ENCODE measurements at regions not wholly inside any gene's neighbourhood (a gene's known extent, or its start where the extent isn't known, plus 50 kb on each side); places are given as distances from the start of the nearest gene placed in this dataset.
"Not testable (repeated sequence)": the region's sequence is repeated elsewhere in the genome, so short reads cannot be mapped to it uniquely, and the experiment has no call there.

- Histone ChIP-seq H3K27me3 (replicated peaks; ENCODE audit: control insufficient read depth, insufficient read depth, low read length) (no peaks in the 10 kb centered on the region; the same call in 1 of the 2 replicates), H3K9me3 (peaks cover 5% of the 10 kb centered on the region; the same call in 1 of the 2 replicates), H3K36me3 (ENCODE audit: control insufficient read depth, insufficient read depth, low read length) (no peaks in the 10 kb centered on the region), H3K4me3 (ENCODE audit: low read depth, low read length) (no peak overlapping the region), H3K4me1 (no peaks in the 10 kb centered on the region)
- Mint-ChIP-seq H3K9me3 (ENCODE audit: unreplicated experiment) (no peaks in the 10 kb centered on the region), H3K27me3 (ENCODE audit: insufficient read depth, unreplicated experiment) (no peaks in the 10 kb centered on the region), H3K4me1 (ENCODE audit: low read depth, unreplicated experiment) (no peaks in the 10 kb centered on the region), H3K36me3 (ENCODE audit: insufficient read depth, unreplicated experiment) (no peaks in the 10 kb centered on the region), H3K4me3 (ENCODE audit: unreplicated experiment) (no peak overlapping the region), H3K27ac (ENCODE audit: unreplicated experiment) (no peak overlapping the region)
- ChIA-PET CTCF (no interaction called here), POLR2A (no interaction called here)
- no peak for TF ChIP-seq CTCF (IDR thresholded peaks at IDR 0.05; ENCODE audit: insufficient read depth in 1 of 2, low read depth in 1 of 2, low read length in 1 of 2, severe bottlenecking in 1 of 2, unreplicated experiment in 1 of 2)
- intact Hi-C loops (cut with micrococcal nuclease; ENCODE audit: unreplicated experiment), result no loop called here
- no TSS peak for BruUV-seq (replicated peaks)
- no peak for DNase-seq
These were observed 226.1 kb upstream of the SHH start for GRCh38 chr7:156038345-156038744.

- ChIA-PET CTCF (no interaction called here), POLR2A (no interaction called here)
- no TSS peak for BruUV-seq (replicated peaks)
- intact Hi-C loops (cut with micrococcal nuclease; ENCODE audit: unreplicated experiment), result no loop called here
- DNase-seq, result no peak
- Mint-ChIP-seq H3K4me1 (ENCODE audit: low read depth, unreplicated experiment) (no peaks in the 10 kb centered on the region), H3K27me3 (ENCODE audit: insufficient read depth, unreplicated experiment) (no peaks in the 10 kb centered on the region), H3K36me3 (ENCODE audit: insufficient read depth, unreplicated experiment) (no peaks in the 10 kb centered on the region), H3K27ac (ENCODE audit: unreplicated experiment) (no peak overlapping the region), H3K9me3 (ENCODE audit: unreplicated experiment) (peaks cover 16% of the 10 kb centered on the region), H3K4me3 (ENCODE audit: unreplicated experiment) (no peak overlapping the region)
- H3K36me3 ChIP-seq (ENCODE audit: control insufficient read depth, insufficient read depth, low read length), result no peaks in the 10 kb centered on the region
- H3K4me1 ChIP-seq, result no peaks in the 10 kb centered on the region
- TF ChIP-seq CTCF (IDR thresholded peaks at IDR 0.05; ENCODE audit: insufficient read depth in 1 of 2, low read depth in 1 of 2, low read length in 1 of 2, severe bottlenecking in 1 of 2, unreplicated experiment in 1 of 2), result no peak
- peaks cover 7% of the 10 kb centered on the region; the same call in 1 of the 2 replicates for H3K9me3 ChIP-seq
- no peaks in the 10 kb centered on the region; the same call in 1 of the 2 replicates for H3K27me3 ChIP-seq (replicated peaks; ENCODE audit: control insufficient read depth, insufficient read depth, low read length)
- no peak overlapping the region for H3K4me3 ChIP-seq (ENCODE audit: low read depth, low read length)
These were observed 223.9 kb upstream of the SHH start for GRCh38 chr7:156036153-156036552.

GRCh38 chr7:156035387-156035786, 223.1 kb upstream of the SHH start:
- DNase-seq; H3K36me3 Mint-ChIP-seq (ENCODE audit: insufficient read depth, unreplicated experiment); H3K36me3 ChIP-seq (ENCODE audit: control insufficient read depth, insufficient read depth, low read length); H3K27me3 ChIP-seq (replicated peaks; ENCODE audit: control insufficient read depth, insufficient read depth, low read length); POLR2A ChIA-PET; H3K9me3 ChIP-seq; H3K4me3 Mint-ChIP-seq (ENCODE audit: unreplicated experiment); intact Hi-C loops (cut with micrococcal nuclease; ENCODE audit: unreplicated experiment); H3K4me1 Mint-ChIP-seq (ENCODE audit: low read depth, unreplicated experiment); BruUV-seq (replicated peaks); CTCF ChIA-PET; H3K4me3 ChIP-seq (ENCODE audit: low read depth, low read length); H3K27ac Mint-ChIP-seq (ENCODE audit: unreplicated experiment); H3K4me1 ChIP-seq; H3K27me3 Mint-ChIP-seq (ENCODE audit: insufficient read depth, unreplicated experiment): not testable (repeated sequence)
- peaks cover 16% of the 10 kb centered on the region for H3K9me3 Mint-ChIP-seq (ENCODE audit: unreplicated experiment)

GRCh38 chr7:156034397-156034796, 222.1 kb upstream of the SHH start:
- CTCF ChIA-PET, result no interaction called here
- no peak for TF ChIP-seq CTCF (IDR thresholded peaks at IDR 0.05; ENCODE audit: insufficient read depth in 1 of 2, low read depth in 1 of 2, low read length in 1 of 2, severe bottlenecking in 1 of 2, unreplicated experiment in 1 of 2)
- no TSS peak for BruUV-seq (replicated peaks)

More at GRCh38 chr7:156034397-156034796, 222.1 kb upstream of the SHH start:
- intact Hi-C loops (cut with micrococcal nuclease; ENCODE audit: unreplicated experiment), result no loop called here
- POLR2A ChIA-PET, result no interaction called here
- no peaks in the 10 kb centered on the region for H3K4me1 ChIP-seq
- Mint-ChIP-seq H3K27me3 (ENCODE audit: insufficient read depth, unreplicated experiment) (no peaks in the 10 kb centered on the region), H3K36me3 (ENCODE audit: insufficient read depth, unreplicated experiment) (no peaks in the 10 kb centered on the region), H3K9me3 (ENCODE audit: unreplicated experiment) (peaks cover 16% of the 10 kb centered on the region), H3K4me3 (ENCODE audit: unreplicated experiment) (no peak overlapping the region), H3K4me1 (ENCODE audit: low read depth, unreplicated experiment) (no peaks in the 10 kb centered on the region), H3K27ac (ENCODE audit: unreplicated experiment) (no peak overlapping the region)
- H3K36me3 ChIP-seq (ENCODE audit: control insufficient read depth, insufficient read depth, low read length), result no peaks in the 10 kb centered on the region
- H3K27me3 ChIP-seq (replicated peaks; ENCODE audit: control insufficient read depth, insufficient read depth, low read length), result no peaks in the 10 kb centered on the region; the same call in 1 of the 2 replicates
- no peak overlapping the region for H3K4me3 ChIP-seq (ENCODE audit: low read depth, low read length)
- H3K9me3 ChIP-seq, result peaks cover 7% of the 10 kb centered on the region; the same call in 1 of the 2 replicates
- DNase-seq, result no peak
